Kidney glomerular epithelial cell (primary cell): ENCODE measurements at regions not wholly inside any gene's neighbourhood (a gene's known extent, or its start where the extent isn't known, plus 50 kb on each side); places are given as distances from the start of the nearest gene placed in this dataset.
"Not testable (repeated sequence)": the region's sequence is repeated elsewhere in the genome, so short reads cannot be mapped to it uniquely, and the experiment has no call there.

ENCODE experiments used
- DNase-seq: peaks from one replicate; lab custom pipeline; 2025; lab: John Stamatoyannopoulos, UW

DNA sequence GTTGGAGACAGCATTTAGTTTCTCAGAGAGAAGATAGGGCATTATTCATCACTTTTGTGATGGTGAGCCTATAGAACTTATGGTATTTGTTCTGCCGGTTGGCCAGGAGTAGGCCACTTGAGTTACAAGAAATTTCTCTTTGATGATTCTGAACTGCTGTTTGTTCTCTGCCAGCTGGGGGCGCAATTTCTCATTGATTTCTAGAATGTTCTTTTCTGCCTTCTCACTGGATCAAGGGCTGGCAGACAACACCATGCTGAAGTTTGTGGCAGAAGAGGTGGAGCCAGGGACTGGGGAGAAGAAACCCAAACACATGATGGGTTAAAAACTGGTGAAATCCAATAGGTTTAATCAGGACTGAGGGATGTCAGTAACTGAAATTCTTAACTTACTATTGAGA, 360.6 kb downstream of the FAM72C start:
- DNase-seq: no peak

DNA sequence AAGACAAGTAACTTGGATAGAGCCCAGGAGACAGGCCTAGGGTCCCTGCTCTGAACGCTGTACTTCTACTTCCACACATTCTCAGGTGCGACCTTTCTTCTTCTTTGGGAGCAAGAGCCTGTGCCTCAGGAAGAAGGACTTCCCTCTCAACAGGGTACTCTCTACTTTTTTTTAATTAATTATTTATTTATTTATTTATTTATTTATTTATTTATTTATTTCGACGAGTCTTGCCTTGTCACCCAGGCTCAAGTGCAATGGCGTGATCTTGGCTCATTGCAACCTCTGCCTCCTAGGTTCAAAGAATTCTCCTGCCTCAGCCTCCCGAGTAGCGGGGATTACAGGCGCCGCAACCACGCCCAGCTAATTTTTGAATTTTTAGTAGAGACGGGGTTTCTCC, 361.6 kb downstream of the FAM72C start:
- no peak for DNase-seq

DNA sequence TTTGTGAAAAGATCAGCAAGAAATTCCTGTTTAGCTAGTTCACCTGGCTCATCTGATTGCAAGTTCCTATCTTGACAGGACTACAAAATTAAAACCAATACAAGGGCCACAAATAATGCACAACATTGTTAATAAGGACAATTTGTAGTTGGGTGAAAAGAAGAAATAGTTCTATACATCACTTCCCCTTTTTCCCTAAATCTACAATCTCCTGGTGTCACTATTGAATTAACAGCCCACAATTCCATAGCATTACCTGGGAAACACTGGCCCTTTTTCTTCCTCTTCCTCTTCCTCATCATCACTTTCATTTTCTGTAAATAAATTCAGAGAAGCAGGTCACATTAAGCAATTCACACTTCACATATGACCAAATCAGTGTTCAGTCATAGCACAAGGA, 366.9 kb downstream of the FAM72C start:
- DNase-seq: no peak

DNA sequence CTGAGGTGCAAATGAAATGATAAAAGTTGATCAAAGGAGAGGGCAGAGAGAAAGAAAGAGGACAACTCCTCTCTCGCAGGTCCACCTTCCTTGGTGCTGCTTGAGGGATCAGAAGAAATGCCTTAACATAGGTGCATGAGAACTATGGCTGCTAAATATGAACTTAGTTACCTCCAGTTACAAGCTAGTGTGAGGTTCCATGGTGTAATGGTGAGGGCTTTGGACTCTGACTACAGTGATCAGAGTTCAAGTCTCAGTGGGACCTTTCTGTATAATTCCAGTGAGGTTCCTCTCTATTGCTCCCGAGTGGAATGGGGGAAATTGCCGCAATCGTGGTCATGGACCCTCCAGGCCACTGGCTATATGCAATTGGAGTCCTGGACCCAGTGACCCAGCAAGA, 387.3 kb downstream of the FAM72C start:
- DNase-seq: no peak

DNA sequence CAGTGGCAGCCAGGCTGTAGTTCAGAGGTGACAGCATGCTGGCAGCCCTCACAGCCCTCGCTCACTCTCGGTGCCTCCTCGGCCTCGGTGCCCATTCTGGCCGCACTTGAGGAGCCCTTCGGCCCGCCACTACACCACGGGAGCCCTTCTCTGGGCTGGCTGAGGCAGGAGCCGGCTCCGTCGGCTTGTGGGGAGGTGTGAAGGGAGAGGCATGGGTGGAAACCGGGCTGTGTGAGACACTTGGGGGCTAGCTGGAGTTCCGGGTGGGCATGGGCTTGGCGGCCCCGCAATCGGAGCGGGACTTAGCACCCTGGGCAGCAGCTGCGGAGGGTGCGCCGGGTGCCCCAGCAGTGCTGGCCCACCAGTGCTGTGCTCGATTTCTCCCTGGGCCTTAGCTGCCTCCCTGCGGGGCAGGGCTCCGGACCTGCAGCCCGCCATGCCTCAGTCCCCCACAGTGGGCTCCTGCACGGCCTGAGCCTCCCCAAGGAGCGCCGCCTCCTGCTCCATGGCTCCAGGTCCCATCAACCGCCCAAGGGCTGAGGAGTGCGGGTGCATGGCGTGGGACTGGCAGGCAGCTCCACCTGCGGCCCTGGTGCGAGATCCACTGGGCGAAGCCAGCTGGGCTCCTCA, 396.8 kb downstream of the FAM72C start:
- no peak for DNase-seq

DNA sequence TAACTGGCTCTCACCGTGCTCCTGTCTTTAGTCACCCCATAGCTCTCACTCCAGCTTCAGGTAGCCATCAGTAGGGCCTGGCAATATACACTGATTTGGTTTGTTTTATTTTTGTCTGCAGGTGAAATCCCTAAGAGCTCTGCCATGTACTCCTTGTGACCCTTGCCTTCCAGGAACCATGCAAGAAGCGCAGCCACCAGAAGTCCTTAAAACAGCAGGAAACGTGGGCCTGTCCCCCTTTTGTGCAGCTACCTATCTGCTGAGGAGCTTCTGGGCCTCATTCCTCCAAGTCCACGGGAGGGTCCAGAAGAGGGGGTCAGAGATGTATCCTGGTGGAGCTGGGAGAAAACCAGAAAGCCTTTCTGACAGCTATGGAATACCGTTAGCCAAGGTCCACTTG, 399.1 kb downstream of the FAM72C start:
- not testable (repeated sequence) for DNase-seq

DNA sequence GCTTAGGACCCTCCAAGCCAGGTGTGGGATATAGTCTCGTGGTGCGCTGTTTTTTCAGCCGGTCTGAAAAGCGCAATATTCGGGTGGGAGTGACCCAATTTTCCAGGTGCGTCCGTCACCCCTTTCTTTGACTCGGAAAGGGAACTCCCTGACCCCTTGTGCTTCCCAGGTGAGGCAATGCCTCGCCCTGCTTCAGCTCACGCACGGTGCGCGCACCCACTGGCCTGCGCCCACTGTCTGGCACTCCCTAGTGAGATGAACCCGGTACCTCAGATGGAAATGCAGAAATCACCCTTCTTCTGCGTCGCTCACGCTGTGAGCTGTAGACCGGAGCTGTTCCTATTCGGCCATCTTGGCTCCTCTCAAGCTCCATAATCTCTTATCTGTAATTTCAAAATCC, 408.0 kb downstream of the FAM72C start:
- DNase-seq: not testable (repeated sequence)

DNA sequence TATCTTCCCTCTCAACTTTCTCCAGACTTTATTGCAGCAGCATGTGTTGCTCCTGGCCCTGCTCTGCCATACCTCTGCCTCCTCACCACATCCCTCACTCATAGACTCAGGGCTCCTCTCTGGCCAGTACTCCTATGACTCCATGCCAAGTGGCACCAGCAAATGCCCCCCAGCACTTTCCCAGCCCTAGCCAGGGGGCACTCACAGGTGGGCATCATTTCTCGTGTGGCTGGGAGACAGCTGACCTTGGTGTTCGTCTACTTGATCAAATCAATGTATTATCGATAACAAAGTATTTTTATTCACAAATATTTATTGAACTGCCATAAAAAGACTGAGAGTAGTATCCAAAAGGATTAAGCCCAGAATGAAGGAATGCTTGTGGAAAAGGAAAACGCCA, 418.2 kb downstream of the FAM72C start:
- no peak for DNase-seq

DNA sequence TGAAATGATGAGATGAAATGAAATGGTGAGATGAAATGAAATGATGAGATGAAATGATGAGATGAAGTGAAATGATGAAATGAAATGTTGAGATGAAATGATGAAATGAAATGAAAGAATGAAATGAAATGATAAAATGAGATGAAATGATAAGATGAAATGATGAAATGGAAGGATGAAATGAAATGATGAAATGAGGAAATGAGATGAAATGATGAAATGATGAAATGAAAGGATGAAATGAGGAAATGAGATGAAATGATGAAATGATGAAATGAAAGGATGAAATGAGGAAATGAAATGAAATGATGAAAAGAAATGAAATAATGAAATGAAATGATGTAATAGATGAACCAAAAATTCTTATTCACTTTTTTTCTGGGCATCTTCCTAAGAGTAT, 467.1 kb downstream of the FAM72C start:
- DNase-seq: not testable (repeated sequence)

DNA sequence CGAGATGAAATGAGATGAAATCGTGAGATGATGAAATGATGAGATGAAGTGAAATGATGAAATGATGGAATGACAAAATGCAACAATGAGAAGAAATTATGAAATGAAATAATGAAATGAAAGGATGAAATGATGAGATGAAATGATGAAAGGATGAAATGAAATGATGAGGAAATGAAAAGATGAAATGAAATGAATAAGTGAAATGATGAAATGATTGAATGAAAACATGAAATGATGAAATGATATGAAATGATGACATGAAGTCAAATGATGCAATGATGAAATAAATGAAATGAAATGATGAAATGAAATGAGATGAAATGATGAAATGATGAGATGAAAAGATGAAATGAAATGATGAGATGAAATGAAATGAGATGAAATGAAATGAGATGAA, 467.7 kb downstream of the FAM72C start:
- not testable (repeated sequence) for DNase-seq

DNA sequence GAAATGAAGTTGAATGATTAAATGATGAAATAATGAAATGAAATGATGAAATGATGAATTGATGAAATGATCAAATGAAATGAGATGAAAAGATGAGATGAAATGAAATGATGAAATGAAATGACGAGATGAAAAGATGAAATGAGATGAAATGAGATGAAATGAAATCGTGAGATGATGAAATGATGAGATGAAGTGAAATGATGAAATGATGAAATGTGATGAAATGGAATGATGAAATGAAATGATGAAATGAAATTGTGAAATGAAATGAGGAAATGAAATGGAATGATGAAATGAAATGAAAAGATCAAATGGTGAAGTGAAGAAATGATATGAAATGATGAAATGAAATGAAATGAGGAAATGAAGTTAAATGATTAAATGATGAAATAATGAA, 468.7 kb downstream of the FAM72C start:
- DNase-seq: not testable (repeated sequence)

DNA sequence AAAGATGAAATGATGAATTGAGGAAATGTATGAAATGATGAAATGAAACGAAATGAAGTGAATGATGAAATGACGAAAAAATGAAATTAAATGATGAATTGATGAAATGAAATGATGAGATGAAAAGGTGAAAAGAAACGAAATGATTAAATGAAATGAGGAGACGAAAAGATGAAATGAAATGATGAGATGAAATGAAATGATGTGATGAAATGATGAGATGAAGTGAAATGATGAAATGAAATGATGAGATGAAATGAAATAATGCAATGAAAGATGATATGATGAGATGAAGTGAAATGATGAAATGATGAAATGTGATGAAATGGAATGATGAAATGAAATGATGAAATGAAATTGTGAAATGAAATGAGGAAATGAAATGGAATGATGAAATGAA, 469.7 kb downstream of the FAM72C start:
- not testable (repeated sequence) for DNase-seq

DNA sequence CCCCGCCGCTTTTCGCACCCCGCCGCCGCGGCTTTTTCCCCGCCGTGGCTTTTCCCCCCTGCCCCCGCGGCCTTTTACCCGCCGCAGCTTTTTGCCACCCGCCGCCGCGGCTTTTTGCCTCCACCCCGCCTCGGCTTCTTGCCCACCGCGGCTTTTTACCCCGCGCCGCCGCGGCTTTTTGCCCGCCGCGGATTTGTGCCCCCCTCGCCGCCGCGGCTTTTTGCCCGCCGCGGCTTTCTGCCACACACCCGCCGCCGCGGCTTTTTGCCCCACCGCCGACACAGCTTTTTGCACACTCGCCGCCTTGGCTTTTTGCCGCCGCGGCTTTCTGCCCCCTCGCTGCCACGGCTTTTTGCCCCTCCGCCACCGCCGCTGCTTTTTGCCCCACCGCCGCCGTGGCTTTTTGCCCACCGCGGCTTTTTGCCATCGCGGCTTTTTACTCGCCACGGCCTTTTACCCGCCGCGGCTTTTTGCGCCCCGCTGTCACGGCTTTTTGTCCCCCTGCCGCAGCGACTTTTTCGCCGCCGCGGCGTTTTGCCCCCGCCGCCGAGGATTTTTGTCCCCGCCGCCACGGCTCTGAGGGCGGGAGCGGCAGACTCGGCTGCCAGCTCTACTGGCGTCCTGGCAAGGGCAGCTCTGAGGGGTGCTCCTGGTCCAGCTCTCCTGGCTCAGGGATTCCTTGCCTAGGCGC, 473.6 kb downstream of the FAM72C start:
- not testable (repeated sequence) for DNase-seq

DNA sequence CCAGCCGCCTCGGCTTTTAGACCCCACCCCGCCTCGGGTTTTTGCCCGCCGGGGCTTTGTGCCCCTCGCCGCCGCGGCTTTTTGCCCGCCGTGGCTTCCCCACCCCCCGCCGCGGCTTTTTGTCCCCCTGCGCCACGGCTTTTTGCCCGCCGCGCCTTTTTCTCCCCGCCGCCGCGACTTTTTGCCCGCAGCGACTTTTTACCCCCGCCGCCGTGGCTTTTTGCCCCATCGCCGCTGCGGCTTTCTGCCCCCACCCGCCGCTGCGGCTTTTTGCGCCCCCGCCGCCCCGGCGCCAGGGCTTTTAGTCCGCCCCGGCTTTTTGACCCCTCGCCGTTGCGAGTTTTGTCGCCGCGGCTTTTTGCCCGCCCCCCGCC, 474.4 kb downstream of the FAM72C start:
- DNase-seq: no peak

DNA sequence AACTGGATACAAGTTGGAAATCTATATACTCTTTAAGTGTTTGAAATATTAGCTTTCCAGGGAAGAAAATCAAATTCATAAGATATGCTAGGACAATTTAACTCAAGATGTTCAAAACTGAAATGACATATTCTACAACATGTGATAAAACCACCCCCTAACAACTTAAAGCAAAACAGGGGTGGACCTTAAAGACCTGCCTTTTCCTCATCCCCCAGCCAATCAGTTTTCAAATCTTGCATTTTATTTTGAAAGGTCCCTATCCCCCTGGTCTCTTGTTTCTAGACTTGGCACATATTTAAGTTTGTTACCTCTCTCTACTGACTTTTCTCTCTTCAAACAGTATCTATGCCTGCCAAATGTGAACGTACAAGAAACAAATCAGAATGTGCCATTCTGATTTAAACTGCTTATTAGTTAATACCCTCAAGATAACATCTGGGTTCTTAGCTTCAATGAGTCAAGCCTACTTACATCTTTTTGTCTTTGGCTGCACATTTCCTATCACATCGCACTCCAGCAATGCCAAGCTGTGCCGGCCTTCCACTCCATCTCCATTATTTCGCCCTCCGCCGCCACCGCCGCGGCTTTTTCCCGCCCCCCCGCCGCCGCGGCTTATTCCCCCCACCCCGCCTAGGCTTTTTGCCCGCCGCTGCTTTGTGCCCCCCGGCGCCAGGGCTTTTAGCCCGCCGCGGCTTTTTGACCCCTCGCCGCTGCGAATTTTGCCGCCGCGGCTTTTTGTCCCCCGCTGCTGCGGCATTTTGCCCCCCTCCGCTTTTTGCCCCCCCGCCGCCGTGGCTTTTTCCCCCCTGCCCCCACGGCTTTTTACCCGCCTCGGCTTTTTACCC, 475.0 kb downstream of the FAM72C start:
- DNase-seq: not testable (repeated sequence)
